Left lung (tissue), 4 donors: ENCODE measurements at regions not wholly inside any gene's neighbourhood (a gene's known extent, or its start where the extent isn't known, plus 50 kb on each side); places are given as distances from the start of the nearest gene placed in this dataset.

Source experiments
- ATAC-seq: fragments of 200-7000 bp; cut with Tn5 transposase; one replicate; pipeline ENCODE4 v1.9.1; 2020; ENCODE audit warnings: moderate library complexity
- DNase-seq, 4 donors: peaks; one replicate each; pipeline ENCODE4 v3.0.0-alpha.2; 2013 to 2020
- H3K27ac ChIP-seq, 2 donors: fragments of 200-600 bp; sonication (generic) in 1 of 2; one replicate each; pipeline versions ENCODE4 v1.5.0 to v1.8.0; 2020 to 2021
- H3K27me3 ChIP-seq, 2 donors: fragments of 200-600 bp; sonication (generic) in 1 of 2; one replicate each; pipeline versions ENCODE4 v1.5.0 to v1.8.0; 2020 to 2021
- H3K36me3 ChIP-seq, 2 donors: fragments of 200-600 bp; sonication (generic) in 1 of 2; one replicate each; pipeline versions ENCODE4 v1.5.0 to v1.8.0; 2020 to 2021
- H3K4me1 ChIP-seq, 2 donors: fragments of 200-600 bp; one replicate each; pipeline ENCODE4 v1.8.0; 2021
- H3K4me3 ChIP-seq, 2 donors: fragments of 200-600 bp; sonication (generic) in 1 of 2; one replicate each; pipeline versions ENCODE4 v1.5.0 to v1.8.0; 2020 to 2021; ENCODE audit warnings: mild to moderate bottlenecking in 1 of 2
- H3K9me3 ChIP-seq, 2 donors: fragments of 200-600 bp; sonication (generic) in 1 of 2; one replicate each; pipeline versions ENCODE4 v1.5.0 to v1.8.0; 2020 to 2021
- CTCF ChIP-seq, 2 donors: fragments of 200-600 bp; sonication (generic) in 1 of 2; IDR thresholded peaks; one replicate each; pipeline versions ENCODE4 v1.5.0 to v1.8.0; 2021; ENCODE audit warnings: antibody characterized with exemption in 2 of 2
- intact Hi-C, 2 donors: fragments of 100-400 bp; cut with DNase I; formaldehyde crosslinking; loops; one replicate each; pipeline versions ENCODE4 v1.11.2 to v1.14.2; 2022
- donor health status: DM: no; HTN: yes; CAD: no.
- donor health status: DM: no; HTN: no; CAD: no.

GRCh38 chr21:33168886-33169285 is 60.9 kb upstream of the IFNAR2 start:
- intact Hi-C loops, result no loop called here
- ATAC-seq, result no peak
- Histone ChIP-seq H3K4me3 (no peak overlapping the region), H3K27me3 (peaks cover 0 to 39% of the 10 kb centered on the region in 2 donors), H3K27ac (no peak overlapping the region), H3K9me3 (no peaks in the 10 kb centered on the region), H3K36me3 (no peaks in the 10 kb centered on the region), H3K4me1 (no peaks in the 10 kb centered on the region)
- TF ChIP-seq CTCF (IDR thresholded peaks at IDR 0.05), result no peak
- no peak for DNase-seq

GRCh38 chr21:33169359-33169758 is 60.4 kb upstream of the IFNAR2 start:
- TF ChIP-seq CTCF (IDR thresholded peaks at IDR 0.05), result no peak
- intact Hi-C loops, result no loop called here
- no peaks in the 10 kb centered on the region for H3K4me1 ChIP-seq
- H3K27ac ChIP-seq, result no peak overlapping the region
- DNase-seq, result no peak
- peaks cover 0 to 44% of the 10 kb centered on the region in 2 donors for H3K27me3 ChIP-seq
- H3K9me3 ChIP-seq, result no peaks in the 10 kb centered on the region
- ATAC-seq, result no peak
- no peaks in the 10 kb centered on the region for H3K36me3 ChIP-seq
- H3K4me3 ChIP-seq, result no peak overlapping the region

- intact Hi-C loops, result no loop called here
- Histone ChIP-seq H3K27ac (no peak overlapping the region), H3K27me3 (peaks cover 0 to 45% of the 10 kb centered on the region in 2 donors), H3K4me1 (no peaks in the 10 kb centered on the region), H3K36me3 (no peaks in the 10 kb centered on the region), H3K4me3 (no peak overlapping the region), H3K9me3 (no peaks in the 10 kb centered on the region)
- no peak for ATAC-seq
- TF ChIP-seq CTCF (IDR thresholded peaks at IDR 0.05), result no peak
- no peak for DNase-seq
Measured at GRCh38 chr21:33171616-33172169, 58.0 kb upstream of the IFNAR2 start.

GRCh38 chr21:33174756-33175155 is 55.0 kb upstream of the IFNAR2 start:
- H3K9me3 ChIP-seq, result no peaks in the 10 kb centered on the region
- TF ChIP-seq CTCF (IDR thresholded peaks at IDR 0.05), result no peak
- H3K36me3 ChIP-seq, result no peaks in the 10 kb centered on the region
- intact Hi-C loops, result no loop called here
- peaks cover 0 to 34% of the 10 kb centered on the region in 2 donors for H3K27me3 ChIP-seq
- DNase-seq (no peak), ATAC-seq (no peak)
- no peaks in the 10 kb centered on the region for H3K4me1 ChIP-seq
- no peak overlapping the region for H3K27ac ChIP-seq
- no peak overlapping the region for H3K4me3 ChIP-seq
